Endodermal cell (in vitro differentiated cells): ENCODE measurements at regions not wholly inside any gene's neighbourhood (a gene's known extent, or its start where the extent isn't known, plus 50 kb on each side); places are given as distances from the start of the nearest gene placed in this dataset.

Experiments
- DNase-seq: peaks from one replicate; pipeline ENCODE4 v3.0.0-alpha.2; 2017
- H3K27ac ChIP-seq: 2 replicates; pipeline ENCODE4 v1.5.1; 2013; ENCODE audit warnings: mild to moderate bottlenecking, low read depth, low read length, moderate library complexity
- H3K27me3 ChIP-seq: 2 replicates; pipeline ENCODE4 v1.6.1; 2013; ENCODE audit warnings: mild to moderate bottlenecking, low read length, moderate library complexity; ENCODE audit not compliant: insufficient read depth, control insufficient read depth, poor library complexity, severe bottlenecking
- H3K36me3 ChIP-seq: 2 replicates; pipeline ENCODE4 v1.7.0; 2013; ENCODE audit warnings: mild to moderate bottlenecking, low read length, moderate library complexity; ENCODE audit not compliant: control insufficient read depth, insufficient read depth
- H3K4me1 ChIP-seq: one replicate; pipeline ENCODE4 v1.7.0; 2013; ENCODE audit warnings: low read length; ENCODE audit not compliant: control insufficient read depth, insufficient read depth
- H3K4me3 ChIP-seq: 2 replicates; pipeline ENCODE4 v1.5.1; 2013; ENCODE audit warnings: mild to moderate bottlenecking, low read length, moderate library complexity
- H3K9ac ChIP-seq: 2 replicates; pipeline ENCODE4 v1.6.1; 2013; ENCODE audit warnings: mild to moderate bottlenecking, low read length, moderate library complexity; ENCODE audit not compliant: poor library complexity, severe bottlenecking; ENCODE audit errors: extremely low read depth
- H3K9me3 ChIP-seq: 2 replicates; pipeline ENCODE4 v1.6.1; 2013; ENCODE audit warnings: mild to moderate bottlenecking, low read length, moderate library complexity; ENCODE audit not compliant: control insufficient read depth
- H3K27ac Mint-ChIP-seq: 2 replicates; pipeline ENCODE4 v1.8.0; 2020; ENCODE audit warnings: mixed read lengths
- H3K27me3 Mint-ChIP-seq: 2 replicates; pipeline ENCODE4 v1.8.0; 2021; ENCODE audit warnings: mild to moderate bottlenecking, mixed read lengths; ENCODE audit not compliant: insufficient read depth
- H3K36me3 Mint-ChIP-seq: 2 replicates; pipeline ENCODE4 v1.8.0; 2020; ENCODE audit warnings: low read depth, mixed read lengths
- H3K4me1 Mint-ChIP-seq: 2 replicates; pipeline ENCODE4 v1.8.0; 2020; ENCODE audit warnings: mixed read lengths
- H3K4me3 Mint-ChIP-seq: 2 replicates; pipeline ENCODE4 v1.8.0; 2020; ENCODE audit warnings: mild to moderate bottlenecking, moderate library complexity, mixed read lengths
- H3K9me3 Mint-ChIP-seq: 2 replicates; pipeline ENCODE4 v1.8.0; 2020; ENCODE audit warnings: mild to moderate bottlenecking, mixed read lengths
- WGBS, 2 experiments: methylation state at CpG; one replicate each; pipeline versions ENCODE4 v1.1.5 to v1.1.7; 2013; ENCODE audit warnings: missing lambda C conversion rate in 2 of 2, mixed read lengths in 1 of 2; ENCODE audit not compliant: insufficient coverage in 1 of 2, insufficient read length in 1 of 2; 5-methylcytosine and 5-hydroxymethylcytosine counted together
- TF ChIP-seq, protein P1 (sequence below): fragments of 200-600 bp; sonication (generic); conservative IDR thresholded peaks from 2 replicates; pipeline ENCODE4 v1.5.0; 2021; ENCODE audit warnings: antibody characterized with exemption, mild to moderate bottlenecking

DNA sequence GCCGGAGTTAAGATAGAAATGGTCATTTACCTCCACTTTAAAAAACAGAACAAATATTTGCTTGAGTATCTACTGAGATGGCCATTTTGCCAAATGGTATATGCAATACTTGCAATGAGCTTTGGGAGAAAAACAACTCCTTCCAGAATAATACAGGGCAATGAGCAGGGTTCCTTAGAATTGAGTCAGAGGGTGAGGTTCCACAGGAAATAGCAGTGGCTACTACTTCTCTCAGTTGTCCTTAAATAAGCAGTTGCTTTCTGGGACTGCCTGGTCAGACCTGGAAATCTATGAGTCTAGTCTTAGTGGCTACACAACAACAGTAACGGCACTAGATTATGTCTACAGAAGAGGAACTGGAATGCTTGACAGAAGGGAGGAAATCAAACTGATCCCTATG lies 80.9 kb upstream of the CCDC85A start:
- no peak for DNase-seq
- no peaks in the 10 kb centered on the region for H3K9me3 ChIP-seq
- no peak overlapping the region for H3K4me3 ChIP-seq
- Mint-ChIP-seq H3K27ac (no peak overlapping the region), H3K9me3 (no peaks in the 10 kb centered on the region), H3K36me3 (no peaks in the 10 kb centered on the region), H3K4me1 (peaks cover 5% of the 10 kb centered on the region), H3K4me3 (no peak overlapping the region), H3K27me3 (no peaks in the 10 kb centered on the region)
- no peak overlapping the region for H3K9ac ChIP-seq
- no peaks in the 10 kb centered on the region for H3K27me3 ChIP-seq
- no peaks in the 10 kb centered on the region for H3K4me1 ChIP-seq
- H3K27ac ChIP-seq, result no peak overlapping the region
- WGBS, 2 experiments, result 92 to 100% methylated on average over 1 to 2 of the region's 2 CpGs
- TF ChIP-seq, protein P1, sequence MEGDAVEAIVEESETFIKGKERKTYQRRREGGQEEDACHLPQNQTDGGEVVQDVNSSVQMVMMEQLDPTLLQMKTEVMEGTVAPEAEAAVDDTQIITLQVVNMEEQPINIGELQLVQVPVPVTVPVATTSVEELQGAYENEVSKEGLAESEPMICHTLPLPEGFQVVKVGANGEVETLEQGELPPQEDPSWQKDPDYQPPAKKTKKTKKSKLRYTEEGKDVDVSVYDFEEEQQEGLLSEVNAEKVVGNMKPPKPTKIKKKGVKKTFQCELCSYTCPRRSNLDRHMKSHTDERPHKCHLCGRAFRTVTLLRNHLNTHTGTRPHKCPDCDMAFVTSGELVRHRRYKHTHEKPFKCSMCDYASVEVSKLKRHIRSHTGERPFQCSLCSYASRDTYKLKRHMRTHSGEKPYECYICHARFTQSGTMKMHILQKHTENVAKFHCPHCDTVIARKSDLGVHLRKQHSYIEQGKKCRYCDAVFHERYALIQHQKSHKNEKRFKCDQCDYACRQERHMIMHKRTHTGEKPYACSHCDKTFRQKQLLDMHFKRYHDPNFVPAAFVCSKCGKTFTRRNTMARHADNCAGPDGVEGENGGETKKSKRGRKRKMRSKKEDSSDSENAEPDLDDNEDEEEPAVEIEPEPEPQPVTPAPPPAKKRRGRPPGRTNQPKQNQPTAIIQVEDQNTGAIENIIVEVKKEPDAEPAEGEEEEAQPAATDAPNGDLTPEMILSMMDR, result no peak
- no peaks in the 10 kb centered on the region for H3K36me3 ChIP-seq

DNA sequence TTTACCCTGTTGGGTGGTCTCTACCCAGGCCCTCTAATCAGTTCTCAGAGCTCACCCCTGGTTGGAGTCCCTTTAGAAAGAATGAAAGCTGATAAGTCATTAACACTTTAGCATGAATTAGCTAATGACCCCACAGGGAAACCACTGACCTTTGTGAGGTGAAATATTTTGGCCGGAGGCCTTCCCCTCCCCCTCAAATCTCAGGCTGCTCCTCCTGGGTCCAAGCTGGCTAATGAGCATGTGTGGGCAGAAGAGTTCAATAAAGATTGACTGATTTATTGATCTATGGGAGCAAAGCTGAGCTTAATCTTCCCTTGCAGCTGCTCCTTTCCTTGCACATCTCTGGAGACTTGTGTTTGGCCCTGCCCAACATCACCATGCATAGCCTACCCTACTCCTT lies 78.8 kb upstream of the CCDC85A start:
- no peak overlapping the region for H3K9ac ChIP-seq
- Mint-ChIP-seq H3K4me3 (no peak overlapping the region), H3K27ac (no peak overlapping the region), H3K27me3 (no peaks in the 10 kb centered on the region), H3K9me3 (no peaks in the 10 kb centered on the region), H3K36me3 (no peaks in the 10 kb centered on the region), H3K4me1 (peaks cover 5% of the 10 kb centered on the region)
- no peaks in the 10 kb centered on the region for H3K36me3 ChIP-seq
- H3K27me3 ChIP-seq, result no peaks in the 10 kb centered on the region
- DNase-seq, result no peak
- TF ChIP-seq, protein P1, result no peak
- no peak overlapping the region for H3K4me3 ChIP-seq
- H3K4me1 ChIP-seq, result no peaks in the 10 kb centered on the region
- H3K27ac ChIP-seq, result no peak overlapping the region
- 89% methylated on average over 1 of the region's 1 CpG; no CpG with 5 or more reads in 1 of the 2 experiments for WGBS, 2 experiments
- no peaks in the 10 kb centered on the region for H3K9me3 ChIP-seq

DNA sequence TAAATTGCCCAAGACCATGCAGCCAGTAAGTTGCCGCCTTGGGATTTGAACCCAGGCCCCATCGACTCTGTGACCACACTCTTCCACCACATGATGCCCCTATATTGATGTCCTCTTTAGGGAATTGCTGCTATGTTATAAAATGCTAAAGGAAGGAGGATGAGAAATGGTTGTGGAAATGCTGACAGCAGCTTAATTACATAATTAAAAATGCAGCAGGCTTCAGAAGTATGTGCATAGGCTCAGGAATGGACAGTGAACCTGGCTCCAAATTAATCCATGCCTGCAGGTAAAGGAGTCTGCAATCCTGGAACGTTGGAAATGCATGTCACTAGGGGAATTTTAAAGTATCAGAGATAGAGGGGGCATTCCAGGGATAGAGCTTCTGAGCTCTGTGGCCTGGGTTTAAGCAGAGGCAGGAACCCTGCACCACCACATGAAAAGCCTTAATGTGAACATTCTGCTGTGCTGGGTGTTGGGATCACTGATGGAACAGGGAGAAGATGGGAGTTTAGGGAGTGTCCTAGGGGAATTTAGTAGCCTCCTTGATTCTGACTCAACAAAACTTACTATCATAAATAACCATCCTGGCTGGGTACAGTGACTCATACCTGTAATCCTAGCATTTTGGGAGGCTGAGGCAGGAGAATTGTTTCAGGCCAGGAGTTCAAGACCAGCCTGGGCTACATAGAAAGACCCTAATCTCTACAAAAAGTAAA lies 76.1 kb upstream of the CCDC85A start:
- Mint-ChIP-seq H3K4me3 (no peak overlapping the region), H3K4me1 (no peaks in the 10 kb centered on the region), H3K36me3 (no peaks in the 10 kb centered on the region)

More for the DNA sequence above, 76.1 kb upstream of the CCDC85A start:
- no peaks in the 10 kb centered on the region for H3K4me1 ChIP-seq
- H3K9me3 Mint-ChIP-seq, result no peaks in the 10 kb centered on the region
- no peaks in the 10 kb centered on the region for H3K9me3 ChIP-seq
- H3K27ac ChIP-seq, result no peak overlapping the region
- H3K27me3 ChIP-seq, result no peaks in the 10 kb centered on the region
- no peaks in the 10 kb centered on the region for H3K36me3 ChIP-seq
- TF ChIP-seq, protein P1, result no peak
- no peak overlapping the region for H3K27ac Mint-ChIP-seq
- no peak overlapping the region for H3K9ac ChIP-seq
- 60 to 76% methylated on average over 1 to 3 of the region's 3 CpGs for WGBS, 2 experiments
- H3K4me3 ChIP-seq, result no peak overlapping the region
- no peak for DNase-seq
- H3K27me3 Mint-ChIP-seq, result no peaks in the 10 kb centered on the region
